OCI-LY7 (cell line): ENCODE measurements at regions not wholly inside any gene's neighbourhood (a gene's known extent, or its start where the extent isn't known, plus 50 kb on each side); places are given as distances from the start of the nearest gene placed in this dataset.

Experiments used
- BruUV-seq: library from RNA; stranded (reverse); fragments of 400-500 nt; replicated peaks from 2 replicates; lab custom pipeline; 2021; lab: Mats Ljungman, UMichigan
- CTCF ChIA-PET: fragments of 300-600 bp; sonication (Branson Sonifier 250); formaldehyde crosslinking; loops from one replicate; lab custom pipeline; 2022; ENCODE audit warnings: antibody characterized with exemption; ENCODE audit not compliant: unreplicated experiment; lab: Charles Lee
- POLR2A ChIA-PET: fragments of 300-600 bp; sonication (Branson Sonifier 250); formaldehyde crosslinking; loops from one replicate; lab custom pipeline; 2022; ENCODE audit warnings: antibody characterized with exemption; lab: Charles Lee
- DNase-seq: peaks from one replicate; pipeline ENCODE4 v3.0.0-alpha.2; 2015; ENCODE audit warnings: low spot score
- H2AFZ ChIP-seq: fragments of 200-600 bp; sonication (generic), shearing (Covaris generic); 2 replicates; pipeline ENCODE4 v1.6.1; 2014; ENCODE audit warnings: mild to moderate bottlenecking, antibody characterized with exemption, low read length, moderate library complexity
- H3K27ac ChIP-seq: fragments of 200-600 bp; sonication (generic); 2 replicates; pipeline ENCODE4 v1.5.1; 2014; ENCODE audit warnings: mixed run types, low read depth, mild to moderate bottlenecking, moderate library complexity, low read length, inconsistent platforms; ENCODE audit not compliant: poor library complexity, severe bottlenecking
- H3K36me3 ChIP-seq: fragments of 200-600 bp; sonication (generic); 2 replicates; pipeline ENCODE4 v1.6.1; 2014; ENCODE audit warnings: mild to moderate bottlenecking, antibody characterized with exemption, low read length, moderate library complexity, mixed read lengths; ENCODE audit not compliant: insufficient read depth
- H3K4me1 ChIP-seq: fragments of 200-600 bp; sonication (generic); 2 replicates; pipeline ENCODE4 v1.5.1; 2014; ENCODE audit warnings: mild to moderate bottlenecking, low read length; ENCODE audit not compliant: insufficient read depth, poor library complexity, severe bottlenecking
- H3K4me2 ChIP-seq: fragments of 200-600 bp; sonication (generic); 2 replicates; pipeline ENCODE4 v1.6.1; 2014; ENCODE audit warnings: mild to moderate bottlenecking, low read length
- H3K4me3 ChIP-seq: fragments of 200-600 bp; sonication (generic); 2 replicates; pipeline ENCODE4 v1.5.1; 2014; ENCODE audit warnings: mild to moderate bottlenecking, low read depth, low read length; ENCODE audit not compliant: poor library complexity, severe bottlenecking
- H3K79me2 ChIP-seq: fragments of 200-600 bp; sonication (generic); 2 replicates; pipeline ENCODE4 v1.6.1; 2016; ENCODE audit warnings: low read depth, mild to moderate bottlenecking, low read length, moderate library complexity, mixed read lengths; ENCODE audit not compliant: insufficient read depth
- H3K9me2 ChIP-seq: fragments of 200-600 bp; sonication (generic); 2 replicates; pipeline ENCODE4 v1.6.1; 2016; ENCODE audit warnings: mild to moderate bottlenecking, low read length, mixed read lengths; ENCODE audit not compliant: insufficient read depth
- H3K9me3 ChIP-seq: fragments of 200-600 bp; sonication (generic); 2 replicates; pipeline ENCODE4 v1.6.1; 2014; ENCODE audit warnings: mild to moderate bottlenecking, mixed run types, low read length, mixed read lengths
- H4K20me1 ChIP-seq: fragments of 200-600 bp; sonication (generic); 2 replicates; pipeline ENCODE4 v1.6.1; 2014; ENCODE audit warnings: mild to moderate bottlenecking, antibody characterized with exemption, low read length, moderate library complexity, mixed read lengths; ENCODE audit not compliant: insufficient read depth
- EZH2phosphoT487 ChIP-seq: fragments of 200-600 bp; sonication (generic); IDR thresholded peaks from 2 replicates; pipeline ENCODE4 v1.6.1; 2018; ENCODE audit warnings: low read depth, borderline replicate concordance, mild to moderate bottlenecking, mixed run types, antibody characterized with exemption, low read length, moderate library complexity, mixed read lengths
- intact Hi-C: fragments of 100-400 bp; cut with micrococcal nuclease; formaldehyde crosslinking; loops from one replicate; pipeline ENCODE4 v1.10.0; 2022; ENCODE audit not compliant: unreplicated experiment
- TF ChIP-seq, protein P1 (sequence below): fragments of 200-600 bp; sonication (generic); conservative IDR thresholded peaks from 2 replicates; pipeline ENCODE4 v1.5.1; 2014; ENCODE audit warnings: mild to moderate bottlenecking, antibody characterized with exemption, low read length, moderate library complexity, mixed read lengths

DNA sequence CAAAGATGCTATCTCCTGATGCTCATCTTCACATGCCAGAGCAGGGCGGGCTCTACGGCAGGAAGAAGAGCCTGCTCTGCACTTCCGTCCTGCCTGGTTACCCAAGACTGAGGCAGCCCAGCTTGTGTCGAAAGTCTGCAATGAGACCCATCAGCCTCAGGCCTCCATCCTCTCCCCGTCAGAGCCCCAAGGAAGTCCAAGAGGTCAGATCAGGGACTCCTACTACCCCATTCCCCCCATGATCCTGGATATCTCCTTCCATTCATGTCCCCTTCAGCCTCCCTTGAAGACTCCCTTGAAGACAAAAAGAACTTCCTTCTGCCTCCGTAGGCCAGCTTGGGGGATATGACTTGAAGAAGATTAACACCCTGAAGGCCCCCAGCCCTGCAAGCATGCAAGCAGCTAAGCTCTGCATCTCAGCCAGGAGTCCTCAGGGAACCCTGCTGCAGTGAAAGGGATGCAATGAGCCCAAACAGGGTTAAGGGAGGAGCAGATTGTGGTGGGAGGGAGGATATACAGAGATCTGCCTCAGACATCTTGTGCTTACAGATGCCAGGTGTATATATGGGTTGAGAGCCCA, 85.6 kb downstream of the TRIM29 start:
- CTCF ChIA-PET = no interaction called here
- intact Hi-C loops = no loop called here
- no peaks in the 10 kb centered on the region for H4K20me1 ChIP-seq
- BruUV-seq = no TSS peak
- no peak overlapping the region for H3K4me2 ChIP-seq
- no peaks in the 10 kb centered on the region for H3K4me1 ChIP-seq
- H3K9me2 ChIP-seq = no peaks in the 10 kb centered on the region
- no peaks in the 10 kb centered on the region for H3K9me3 ChIP-seq
- no peaks in the 10 kb centered on the region for H3K79me2 ChIP-seq
- POLR2A ChIA-PET = no interaction called here
- H3K4me3 ChIP-seq = no peak overlapping the region
- no peaks in the 10 kb centered on the region for H3K36me3 ChIP-seq
- no peak overlapping the region for H3K27ac ChIP-seq
- TF ChIP-seq, protein P1, sequence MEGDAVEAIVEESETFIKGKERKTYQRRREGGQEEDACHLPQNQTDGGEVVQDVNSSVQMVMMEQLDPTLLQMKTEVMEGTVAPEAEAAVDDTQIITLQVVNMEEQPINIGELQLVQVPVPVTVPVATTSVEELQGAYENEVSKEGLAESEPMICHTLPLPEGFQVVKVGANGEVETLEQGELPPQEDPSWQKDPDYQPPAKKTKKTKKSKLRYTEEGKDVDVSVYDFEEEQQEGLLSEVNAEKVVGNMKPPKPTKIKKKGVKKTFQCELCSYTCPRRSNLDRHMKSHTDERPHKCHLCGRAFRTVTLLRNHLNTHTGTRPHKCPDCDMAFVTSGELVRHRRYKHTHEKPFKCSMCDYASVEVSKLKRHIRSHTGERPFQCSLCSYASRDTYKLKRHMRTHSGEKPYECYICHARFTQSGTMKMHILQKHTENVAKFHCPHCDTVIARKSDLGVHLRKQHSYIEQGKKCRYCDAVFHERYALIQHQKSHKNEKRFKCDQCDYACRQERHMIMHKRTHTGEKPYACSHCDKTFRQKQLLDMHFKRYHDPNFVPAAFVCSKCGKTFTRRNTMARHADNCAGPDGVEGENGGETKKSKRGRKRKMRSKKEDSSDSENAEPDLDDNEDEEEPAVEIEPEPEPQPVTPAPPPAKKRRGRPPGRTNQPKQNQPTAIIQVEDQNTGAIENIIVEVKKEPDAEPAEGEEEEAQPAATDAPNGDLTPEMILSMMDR = no peak
- no peak for DNase-seq
- no peak overlapping the region for H2AFZ ChIP-seq

DNA sequence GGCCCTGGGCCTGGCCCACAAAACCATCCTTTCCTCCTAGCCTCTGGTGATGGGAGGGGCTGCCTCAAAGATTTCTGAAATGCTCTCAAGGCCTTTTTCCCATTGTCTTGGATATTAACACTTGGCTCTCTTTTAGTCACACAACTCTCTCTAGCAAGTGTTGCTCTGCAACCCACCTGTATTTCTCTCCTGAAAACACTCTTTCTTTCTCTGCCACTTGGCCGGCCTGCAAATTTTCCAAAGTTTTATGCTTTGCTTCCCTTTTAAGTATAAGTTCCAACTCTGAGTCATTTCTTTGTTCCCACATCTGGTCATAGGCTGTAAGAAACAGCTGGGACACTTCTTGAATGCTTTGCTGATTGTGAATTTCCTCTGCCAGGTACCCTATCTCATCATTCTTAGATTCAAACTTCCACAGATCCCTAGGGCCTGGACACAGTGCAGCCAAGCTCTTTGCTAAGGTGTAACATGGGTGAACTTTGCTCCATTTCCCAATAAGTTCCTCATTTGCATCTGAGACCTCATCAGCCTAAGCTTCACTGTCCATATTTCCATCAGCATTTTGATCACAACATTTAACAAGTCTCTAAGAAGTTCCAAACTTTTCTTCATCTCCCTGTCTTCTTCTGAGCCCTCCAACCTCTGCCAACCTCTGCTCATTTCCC, 93.8 kb downstream of the TRIM29 start:
- Histone ChIP-seq H4K20me1 (no peaks in the 10 kb centered on the region), H3K4me3 (no peak overlapping the region), H3K79me2 (no peaks in the 10 kb centered on the region), H3K27ac (no peak overlapping the region), H3K36me3 (no peaks in the 10 kb centered on the region), H2AFZ (no peak overlapping the region), H3K9me3 (no peaks in the 10 kb centered on the region), H3K4me2 (no peak overlapping the region), H3K9me2 (no peaks in the 10 kb centered on the region), H3K4me1 (no peaks in the 10 kb centered on the region)
- BruUV-seq = no TSS peak
- TF ChIP-seq, protein P1 = no peak
- no peak for TF ChIP-seq EZH2phosphoT487
- ChIA-PET CTCF (interaction anchor here (0.5 kb wide), 1 partner anchor 133 kb away, joined by 13 read pairs; no protein-coding TSS in a partner anchor), POLR2A (no interaction called here)
- no peak for DNase-seq
- intact Hi-C loops = no loop called here

DNA sequence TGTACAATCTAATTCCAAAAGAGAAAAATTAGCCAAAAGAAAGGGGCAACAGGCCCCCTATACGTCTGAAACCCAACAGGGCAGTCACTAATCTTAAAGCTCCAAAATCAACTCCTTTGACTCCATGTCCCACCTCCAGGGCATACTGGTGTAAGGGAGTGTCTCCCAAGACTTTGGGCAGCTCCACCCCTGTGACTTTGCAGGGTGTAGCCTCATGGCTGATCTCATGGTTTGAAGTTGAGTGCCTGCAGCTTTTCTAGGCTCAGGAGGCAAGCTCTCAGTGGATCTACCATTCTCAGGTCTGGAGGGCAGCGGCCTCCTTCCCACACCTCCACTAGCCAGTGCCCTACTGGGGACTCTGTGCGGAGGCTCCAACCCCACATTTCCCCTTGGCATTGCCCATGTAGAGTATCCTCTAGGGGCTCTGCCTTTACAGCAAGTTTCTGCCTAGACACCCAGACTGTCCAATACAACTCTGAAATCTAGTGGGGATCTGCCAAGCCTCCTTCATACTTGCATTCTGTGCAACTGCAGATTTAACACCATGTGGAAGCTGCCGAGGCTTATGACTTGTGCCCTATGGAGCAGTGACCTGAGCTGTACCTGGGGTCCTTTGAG, 94.5 kb downstream of the TRIM29 start:
- H3K4me1 ChIP-seq = no peaks in the 10 kb centered on the region
- H3K4me2 ChIP-seq = no peak overlapping the region
- no peaks in the 10 kb centered on the region for H3K36me3 ChIP-seq
- no peaks in the 10 kb centered on the region for H4K20me1 ChIP-seq
- H2AFZ ChIP-seq = no peak overlapping the region
- H3K4me3 ChIP-seq = no peak overlapping the region
- intact Hi-C loops = no loop called here
- TF ChIP-seq, protein P1 = no peak
- TF ChIP-seq EZH2phosphoT487 = no peak
- no peaks in the 10 kb centered on the region for H3K79me2 ChIP-seq
- DNase-seq = no peak
- no peaks in the 10 kb centered on the region for H3K9me2 ChIP-seq
- H3K27ac ChIP-seq = no peak overlapping the region
- ChIA-PET CTCF (no interaction called here), POLR2A (no interaction called here)
- H3K9me3 ChIP-seq = no peaks in the 10 kb centered on the region
- BruUV-seq = no TSS peak
